Dermis blood vessel endothelial cell (primary cell): ENCODE measurements at regions not wholly inside any gene's neighbourhood (a gene's known extent, or its start where the extent isn't known, plus 50 kb on each side); places are given as distances from the start of the nearest gene placed in this dataset.
A peak's percentile ranks its signal among the peaks of the same experiment; 100 is the strongest.

Experiments
- DNase-seq: peaks from one replicate; pipeline ENCODE4 v3.0.0; 2010

DNA sequence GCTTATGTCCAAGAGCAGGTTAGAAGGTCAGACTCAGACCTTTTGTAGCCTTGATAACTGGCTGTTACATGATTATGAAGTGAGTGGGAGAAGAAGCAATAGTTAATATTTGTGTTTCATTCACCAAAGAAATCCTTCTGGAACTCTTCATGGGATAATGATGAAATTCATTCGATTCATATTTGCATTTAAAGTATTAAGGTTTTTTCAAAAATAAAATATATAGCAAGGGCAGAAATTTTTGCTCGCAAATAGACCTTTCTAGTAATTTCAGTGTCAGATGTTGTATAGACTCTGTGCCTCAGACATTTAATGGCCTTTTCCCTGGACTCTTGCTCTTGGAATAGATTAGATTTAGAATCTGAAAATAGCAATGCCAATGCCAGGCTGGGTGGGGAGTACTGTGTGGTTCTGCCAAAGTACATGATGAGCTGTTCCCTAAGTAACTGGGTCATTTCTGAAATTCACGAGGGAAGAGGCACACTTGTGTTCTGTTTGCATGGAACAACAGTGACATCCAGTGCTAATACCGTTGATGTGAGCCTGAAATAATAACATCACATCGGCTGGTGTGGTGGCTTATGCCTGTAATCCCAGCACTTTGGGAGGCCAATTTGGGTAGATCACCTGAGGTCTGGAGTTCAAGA lies 119.2 kb downstream of the MBL2 start:
- no peak for DNase-seq

- DNase-seq: no peak
Observed at GRCh38 chr10:52654201-52654600, 118.4 kb downstream of the MBL2 start.

- DNase-seq: no peak
Observed at GRCh38 chr10:52658112-52658511, 114.5 kb downstream of the MBL2 start.

DNA sequence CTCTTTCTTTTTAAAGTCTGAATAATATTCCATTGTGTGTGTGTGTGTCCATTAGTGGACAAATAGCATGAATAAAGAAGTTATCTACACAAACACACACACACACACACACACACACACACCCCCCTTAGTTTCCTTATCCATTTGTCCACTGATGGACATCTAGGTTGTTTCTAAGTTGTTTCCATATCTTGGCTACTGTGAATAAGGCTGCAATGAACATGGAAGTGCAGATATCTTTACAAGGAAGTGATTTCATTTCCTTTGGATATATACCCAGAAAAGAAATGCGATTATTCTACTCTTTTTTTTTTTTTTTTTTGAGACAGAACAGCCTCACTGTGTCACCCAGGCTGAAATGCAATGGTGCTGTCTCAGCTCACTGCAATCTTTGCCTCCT lies 113.5 kb downstream of the MBL2 start:
- DNase-seq: peak; percentile 74

- no peak for DNase-seq
Observed at GRCh38 chr10:52662256-52662655, 110.3 kb downstream of the MBL2 start.

GRCh38 chr10:52663161-52663560 lies 109.4 kb downstream of the MBL2 start:
- DNase-seq: no peak

DNA sequence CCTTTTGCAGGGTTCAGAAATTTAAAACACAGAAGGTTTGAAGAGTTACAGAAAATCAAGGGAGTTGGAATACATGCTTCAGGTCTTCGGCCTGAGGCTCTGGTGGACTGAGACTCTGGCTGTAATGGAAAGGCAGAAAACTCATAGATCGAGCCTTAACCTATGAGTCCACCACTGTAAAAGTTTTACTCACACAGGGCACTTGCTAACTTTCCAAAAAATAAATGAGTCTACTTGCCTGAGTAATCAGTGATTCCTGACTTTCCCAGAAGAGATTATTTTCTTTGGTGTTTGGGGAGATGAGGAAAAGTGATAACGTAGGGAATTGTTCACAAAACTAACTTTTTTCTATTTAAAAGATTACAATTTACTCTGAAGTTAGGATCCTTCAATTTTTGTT lies 108.0 kb downstream of the MBL2 start:
- DNase-seq: no peak

GRCh38 chr10:52665821-52666220 lies 106.8 kb downstream of the MBL2 start:
- DNase-seq: peak; percentile 56

DNA sequence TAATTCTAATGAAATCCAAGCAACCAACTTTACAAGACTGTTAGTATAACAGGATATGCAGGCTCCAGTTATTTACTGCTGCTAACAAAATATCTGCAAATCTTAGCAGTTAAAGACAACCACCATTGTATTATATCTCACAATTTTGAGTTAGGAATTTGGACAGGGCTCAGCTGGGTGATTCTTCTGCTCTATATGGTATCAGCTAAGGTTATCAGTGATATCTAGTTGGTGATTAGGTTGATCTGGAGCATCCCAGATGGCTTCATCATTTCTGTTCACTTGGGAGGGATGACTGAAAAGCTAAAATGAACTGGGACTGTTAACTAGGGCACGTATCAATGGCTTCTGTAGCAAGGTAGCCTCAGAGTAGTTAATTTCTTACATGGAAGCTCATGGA lies 105.7 kb downstream of the MBL2 start:
- DNase-seq: no peak

DNA sequence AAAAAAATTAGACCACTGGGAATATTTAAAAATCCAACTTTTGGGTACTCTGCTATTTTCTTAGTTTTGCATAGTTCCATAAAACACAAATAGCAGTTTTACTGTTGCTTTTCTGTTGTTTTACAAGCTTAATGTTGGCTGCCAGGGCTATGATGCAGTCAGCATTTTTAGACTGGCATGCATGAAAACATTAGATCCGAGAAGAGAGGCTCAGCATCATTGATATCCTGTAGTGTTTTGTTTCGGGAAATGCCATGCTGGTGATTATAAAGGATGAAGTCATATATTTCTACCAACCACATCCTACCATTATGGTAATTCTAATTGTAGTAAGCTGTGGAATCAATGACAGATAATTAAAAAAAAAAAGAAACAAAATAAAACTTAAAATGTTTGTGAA lies 104.6 kb downstream of the MBL2 start:
- DNase-seq: peak; percentile 87

DNA sequence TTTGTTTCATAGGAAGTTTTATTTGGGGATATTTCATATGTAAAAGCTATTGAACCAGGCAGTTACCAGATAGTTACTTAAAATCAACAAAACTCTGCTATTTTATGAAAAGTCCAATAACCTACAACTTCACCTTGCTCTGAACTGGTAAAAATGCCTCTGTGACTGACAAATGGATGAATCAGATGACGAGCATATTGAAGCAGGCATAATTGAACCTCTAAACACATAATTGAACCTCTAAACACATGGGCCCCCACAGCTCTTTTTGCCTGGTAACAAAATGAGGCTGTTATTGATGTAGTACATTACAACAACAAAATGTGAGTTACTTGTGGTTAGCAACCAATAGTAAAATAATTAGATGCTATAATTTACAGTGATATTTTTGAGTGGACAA lies 99.7 kb downstream of the MBL2 start:
- DNase-seq: no peak

- no peak for DNase-seq
Observed at GRCh38 chr10:52673468-52673867, 99.1 kb downstream of the MBL2 start.

GRCh38 chr10:52674474-52674873 lies 98.1 kb downstream of the MBL2 start:
- peak; percentile 60 for DNase-seq

DNA sequence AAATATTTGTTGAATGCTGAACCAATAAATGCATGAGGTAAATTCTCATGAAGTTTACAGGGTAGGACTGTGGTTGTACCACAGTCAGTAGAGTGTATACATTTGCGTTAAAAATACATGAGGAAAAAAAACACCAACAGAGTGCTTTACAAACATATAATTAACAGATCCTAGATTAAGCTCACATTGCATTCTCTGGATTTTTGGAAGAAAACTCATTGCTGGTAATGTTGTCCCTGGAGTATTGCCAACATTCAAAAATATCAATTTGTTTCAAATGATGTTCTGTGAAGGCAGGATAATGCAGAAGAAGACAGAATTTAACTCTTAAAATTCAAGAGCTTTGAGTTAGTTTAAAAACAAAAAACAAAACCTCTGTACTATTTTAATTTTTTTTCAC lies 95.5 kb downstream of the MBL2 start:
- DNase-seq: peak; percentile 28

DNA sequence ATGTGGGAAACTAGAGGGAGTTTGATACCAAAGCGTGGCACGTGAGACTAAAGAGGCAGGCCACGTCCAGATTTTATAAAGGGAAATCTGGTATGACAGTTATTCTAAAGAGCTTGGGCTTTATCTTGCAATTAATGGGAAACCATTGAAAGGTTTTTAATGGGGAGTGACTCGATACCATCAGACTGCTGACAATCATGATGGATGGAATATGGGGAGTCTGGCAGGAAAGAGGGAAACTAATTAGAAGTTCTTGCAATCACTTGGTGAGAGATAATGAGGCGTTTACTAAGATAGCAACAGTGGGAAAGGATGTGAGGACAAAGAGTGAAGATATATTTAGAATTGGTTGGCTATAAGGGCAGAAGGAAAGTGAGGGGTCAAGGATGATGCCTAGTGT lies 94.0 kb downstream of the MBL2 start:
- DNase-seq: no peak

DNA sequence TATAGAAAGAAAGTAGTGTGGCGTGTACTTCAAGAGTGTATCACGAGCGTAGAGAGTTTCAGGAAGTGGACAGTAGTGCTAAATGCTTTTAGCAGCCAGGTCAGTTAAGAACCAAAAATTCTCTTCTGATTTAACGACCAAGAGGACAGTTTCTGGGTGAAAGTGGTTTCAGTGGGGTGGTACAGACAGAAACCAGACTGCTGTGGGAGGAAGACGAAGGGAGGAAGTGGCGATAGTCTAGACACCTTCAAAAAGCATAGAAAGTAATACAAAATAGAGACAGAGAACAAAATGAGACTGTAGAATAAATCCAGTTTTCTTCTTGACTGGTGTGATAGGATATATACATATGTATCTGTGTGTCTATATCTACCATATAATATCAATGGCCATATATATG lies 93.5 kb downstream of the MBL2 start:
- DNase-seq: no peak

DNA sequence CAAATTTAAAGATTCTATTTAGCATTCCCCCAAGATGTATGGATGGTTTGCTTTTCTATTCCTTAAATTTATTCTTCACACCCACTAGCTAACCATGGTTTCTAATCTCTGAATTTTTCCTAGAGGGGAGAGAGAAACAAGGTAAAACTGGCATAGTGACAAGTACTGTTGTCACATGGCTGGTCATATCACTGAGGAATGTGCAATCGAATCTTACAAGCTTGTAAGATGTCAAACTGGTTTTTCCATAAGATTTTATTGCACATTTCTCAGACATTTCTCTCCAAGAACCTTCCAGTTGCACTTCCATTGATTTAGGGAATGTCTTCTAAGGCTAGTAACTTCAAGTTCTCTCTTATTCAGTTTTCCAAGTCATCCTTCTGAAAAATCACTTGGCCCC lies 89.8 kb downstream of the MBL2 start:
- no peak for DNase-seq

GRCh38 chr10:52683776-52684175 lies 88.8 kb downstream of the MBL2 start:
- DNase-seq: no peak

GRCh38 chr10:52688899-52689298 lies 83.7 kb downstream of the MBL2 start:
- no peak for DNase-seq

DNA sequence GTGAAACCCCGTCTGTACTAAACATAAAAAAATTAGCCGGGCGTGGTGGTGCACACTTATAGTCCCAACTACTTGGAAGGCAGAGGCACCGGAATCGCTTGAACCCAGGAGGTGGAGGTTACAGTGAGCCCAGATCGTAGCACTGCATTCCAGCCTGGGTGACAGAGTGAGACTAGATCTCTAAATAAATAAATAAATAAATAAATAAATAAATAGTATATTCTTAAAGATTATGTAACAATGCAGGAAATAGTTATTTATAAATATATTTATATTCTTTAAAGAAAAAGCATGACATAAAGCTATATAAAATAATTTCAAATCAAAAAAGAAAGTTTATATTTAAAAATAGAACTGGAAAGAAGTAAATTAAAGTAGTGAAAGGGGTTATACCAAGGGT lies 76.4 kb downstream of the MBL2 start:
- no peak for DNase-seq

DNA sequence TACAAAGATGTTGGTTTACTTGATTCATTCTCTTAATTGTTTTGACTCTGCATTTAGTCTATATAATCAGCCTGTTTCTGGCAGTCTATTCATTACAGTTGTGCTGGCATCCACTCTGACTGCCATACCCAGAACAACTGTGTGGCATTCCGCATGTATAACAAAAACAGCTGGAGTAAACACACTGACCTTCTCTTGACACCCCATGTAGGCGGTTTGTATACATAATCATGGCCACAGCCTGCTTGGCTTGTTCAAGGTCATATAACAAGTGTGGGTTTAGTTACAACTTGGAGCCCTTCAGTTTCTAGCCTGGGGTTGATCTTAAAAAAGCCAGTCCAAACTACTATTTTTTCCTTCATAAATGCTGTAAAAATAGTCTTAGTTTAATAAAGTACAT lies 70.9 kb downstream of the MBL2 start:
- no peak for DNase-seq

DNA sequence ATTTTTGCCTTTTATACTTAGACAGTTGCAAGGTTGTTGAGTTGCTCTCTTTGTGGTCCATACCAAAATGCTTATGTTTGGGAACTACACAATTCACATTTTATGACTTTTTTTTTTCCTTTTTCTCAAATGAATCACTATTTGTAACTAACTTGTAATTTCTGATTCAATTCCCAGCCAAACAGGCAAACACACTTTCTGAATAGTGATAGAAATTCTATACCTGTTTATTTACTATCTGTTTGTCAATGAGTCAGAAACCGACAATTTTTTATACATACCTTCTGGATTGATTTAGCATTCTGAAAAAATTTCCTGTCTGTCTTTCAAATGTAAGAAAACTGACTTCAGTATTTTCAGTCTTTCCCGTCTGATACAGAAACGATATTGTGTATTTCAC lies 69.1 kb downstream of the MBL2 start:
- peak; percentile 2 for DNase-seq

DNA sequence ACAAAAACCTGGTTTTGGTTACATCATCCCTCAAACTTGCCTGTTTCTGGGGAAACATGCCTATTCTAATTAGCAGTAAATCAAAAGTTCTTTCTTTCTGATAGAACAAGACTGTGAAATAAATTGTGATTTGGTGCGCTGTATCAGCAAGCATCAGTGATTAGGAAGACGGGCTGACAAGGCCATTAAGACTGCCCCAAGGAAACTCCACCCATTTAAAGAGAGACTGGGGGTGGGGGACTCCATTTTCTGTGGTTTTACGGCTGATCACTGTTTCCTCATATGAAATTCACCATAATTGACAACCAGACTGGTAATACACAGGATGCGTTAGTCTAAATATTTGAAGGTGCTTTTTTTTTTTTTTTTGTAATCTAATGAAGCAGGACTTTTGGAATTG lies 68.7 kb downstream of the MBL2 start:
- peak; percentile 63 for DNase-seq

DNA sequence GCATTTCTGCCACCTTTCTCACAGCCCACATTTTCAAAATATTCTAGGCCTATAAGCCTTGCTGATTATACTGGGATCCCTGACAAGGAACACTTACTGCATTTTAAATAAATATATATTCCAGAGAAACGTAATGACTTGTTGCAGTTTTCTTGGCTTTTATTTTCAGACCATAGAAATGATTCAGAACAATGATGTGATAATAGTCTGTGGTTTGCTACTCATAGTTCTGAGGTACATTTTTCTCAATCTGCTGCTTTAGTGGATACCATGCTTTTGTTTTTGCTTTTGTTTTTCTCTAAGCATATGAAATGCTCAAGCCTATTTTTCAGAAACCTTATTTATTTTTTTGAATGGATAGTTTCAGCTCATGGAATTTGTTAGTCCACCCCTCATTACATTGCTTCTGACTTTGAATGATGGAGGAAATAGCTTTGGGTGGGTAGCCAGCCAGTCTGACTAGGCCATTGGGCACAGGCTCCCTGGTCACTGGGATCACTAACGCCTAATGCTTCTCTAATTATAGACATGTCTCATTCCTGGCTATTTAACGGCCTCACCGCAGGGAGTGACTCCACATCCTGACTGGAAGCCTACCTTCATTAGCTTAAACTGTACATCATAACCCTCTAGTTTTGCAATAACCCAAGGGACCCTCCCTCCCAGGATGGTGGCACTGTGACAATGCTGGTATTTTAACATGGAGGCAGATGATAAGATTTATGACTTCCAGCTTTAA lies 66.1 kb downstream of the MBL2 start:
- DNase-seq: peak; percentile 4
